IMR-90 (cell line): ENCODE measurements at regions not wholly inside any gene's neighbourhood (a gene's known extent, or its start where the extent isn't known, plus 50 kb on each side); places are given as distances from the start of the nearest gene placed in this dataset.

Experiments
- ATAC-seq: fragments of 200-7000 bp; cut with Tn5 transposase; 2 replicates; pipeline ENCODE4 v1.9.1; 2020; ENCODE audit warnings: low read depth, mild to moderate bottlenecking, moderate library complexity
- BruUV-seq: library from RNA; stranded (reverse); fragments of 400-500 nt; replicated peaks from 2 replicates; lab custom pipeline; 2021; lab: Mats Ljungman, UMichigan
- CTCF ChIA-PET: fragments of 300-600 bp; formaldehyde crosslinking; extraction: SDS; loops from one replicate; lab custom pipeline; 2021; ENCODE audit warnings: antibody characterized with exemption; lab: Yijun Ruan, JAX
- POLR2A ChIA-PET: fragments of 300-600 bp; sonication (Branson Sonifier 250); formaldehyde crosslinking; loops from one replicate; lab custom pipeline; 2022; ENCODE audit warnings: antibody characterized with exemption; ENCODE audit not compliant: unreplicated experiment; lab: Charles Lee
- DNase-seq: peaks from one replicate; pipeline ENCODE4 v3.0.0; 2013
- H2AFZ ChIP-seq: replicated peaks from 2 replicates; pipeline ENCODE3; 2013; ENCODE audit warnings: low read length, mild to moderate bottlenecking; ENCODE audit not compliant: poor library complexity
- H2AK5ac ChIP-seq: 2 replicates; pipeline ENCODE4 v1.6.1; 2013; ENCODE audit warnings: low read depth, low read length, inconsistent platforms
- H2AK9ac ChIP-seq: replicated peaks from 2 replicates; pipeline ENCODE3; 2013; ENCODE audit warnings: mild to moderate bottlenecking, low read depth, low read length, moderate library complexity; ENCODE audit not compliant: poor library complexity
- H2BK120ac ChIP-seq: 2 replicates; pipeline ENCODE4 v1.6.1; 2013; ENCODE audit warnings: low read depth, low read length, inconsistent platforms
- H2BK15ac ChIP-seq: 3 replicates; pipeline ENCODE4 v1.6.1; 2013; ENCODE audit warnings: low read depth, low read length, inconsistent platforms
- H2BK20ac ChIP-seq: 2 replicates; pipeline ENCODE4 v1.6.1; 2013; ENCODE audit warnings: low read depth, mild to moderate bottlenecking, inconsistent platforms, low read length, moderate library complexity
- H2BK5ac ChIP-seq: 2 replicates; pipeline ENCODE4 v1.6.1; 2013; ENCODE audit warnings: mild to moderate bottlenecking, low read depth, low read length, inconsistent platforms; ENCODE audit not compliant: poor library complexity, severe bottlenecking
- H3K14ac ChIP-seq: replicated peaks from 2 replicates; pipeline ENCODE4 v1.6.1; 2013; ENCODE audit warnings: low read depth, low read length, inconsistent platforms
- H3K18ac ChIP-seq: 2 replicates; pipeline ENCODE4 v1.6.1; 2013; ENCODE audit warnings: low read depth, low read length, control low read depth
- H3K23ac ChIP-seq: 2 replicates; pipeline ENCODE4 v1.6.1; 2013; ENCODE audit warnings: low read depth, low read length, inconsistent platforms
- H3K27ac ChIP-seq: 2 replicates; pipeline ENCODE4 v1.5.1; 2013; ENCODE audit warnings: mild to moderate bottlenecking, control low read depth, low read length; ENCODE audit not compliant: insufficient read depth
- H3K27me3 ChIP-seq: 2 replicates; pipeline ENCODE4 v1.6.1; 2013; ENCODE audit warnings: low read length; ENCODE audit not compliant: control insufficient read depth, insufficient read depth
- H3K36me3 ChIP-seq: 2 replicates; pipeline ENCODE4 v1.6.1; 2013; ENCODE audit warnings: low read length, mixed read lengths; ENCODE audit not compliant: control insufficient read depth, insufficient read depth
- H3K4ac ChIP-seq: 2 replicates; pipeline ENCODE4 v1.6.1; 2013; ENCODE audit warnings: low read depth, low read length, inconsistent platforms
- H3K4me1 ChIP-seq: 2 replicates; pipeline ENCODE4 v1.6.1; 2013; ENCODE audit warnings: low read length, mixed read lengths; ENCODE audit not compliant: control insufficient read depth, insufficient read depth
- H3K4me2 ChIP-seq: 2 replicates; pipeline ENCODE4 v1.6.1; 2013; ENCODE audit warnings: low read depth, mild to moderate bottlenecking, control low read depth, low read length, moderate library complexity
- H3K4me3 ChIP-seq: 2 replicates; pipeline ENCODE4 v1.5.1; 2013; ENCODE audit warnings: low read depth, mild to moderate bottlenecking, control low read depth, low read length, moderate library complexity; ENCODE audit not compliant: insufficient read depth
- H3K56ac ChIP-seq: 2 replicates; pipeline ENCODE4 v1.6.1; 2013; ENCODE audit warnings: low read length, inconsistent platforms; ENCODE audit not compliant: insufficient read depth; ENCODE audit errors: extremely low read depth
- H3K79me1 ChIP-seq, 2 experiments: 2 replicates each; pipeline ENCODE4 v1.6.1; 2013; ENCODE audit warnings: low read length in 2 of 2, inconsistent platforms in 1 of 2, low read depth in 1 of 2
- H3K9ac ChIP-seq: 2 replicates; pipeline ENCODE4 v1.6.1; 2013; ENCODE audit warnings: low read depth, low read length, control low read depth
- H3K9me1 ChIP-seq: 2 replicates; pipeline ENCODE4 v1.6.1; 2013; ENCODE audit warnings: low read length, inconsistent platforms; ENCODE audit not compliant: insufficient read depth
- H3K9me3 ChIP-seq: 2 replicates; pipeline ENCODE4 v1.6.1; 2013; ENCODE audit warnings: low read length; ENCODE audit not compliant: control insufficient read depth, insufficient read depth
- H4K20me1 ChIP-seq: 2 replicates; pipeline ENCODE4 v1.6.1; 2013; ENCODE audit warnings: low read length, inconsistent platforms; ENCODE audit not compliant: insufficient read depth
- H4K5ac ChIP-seq: 2 replicates; pipeline ENCODE4 v1.6.1; 2013; ENCODE audit warnings: mild to moderate bottlenecking, low read depth, low read length, control low read depth
- H4K8ac ChIP-seq, 2 experiments: 2 replicates each; pipeline ENCODE4 v1.6.1; 2013; ENCODE audit warnings: low read depth in 2 of 2, low read length in 2 of 2, control low read depth in 1 of 2, inconsistent platforms in 1 of 2
- H4K91ac ChIP-seq: 2 replicates; pipeline ENCODE4 v1.6.1; 2013; ENCODE audit warnings: low read depth, low read length, inconsistent platforms; ENCODE audit not compliant: insufficient read depth
- BHLHE40 ChIP-seq: fragments of 150-350 bp; IDR thresholded peaks from 2 replicates; pipeline ENCODE4 v1.6.1; 2016; ENCODE audit warnings: mild to moderate bottlenecking, low read depth, low read length
- CEBPB ChIP-seq: IDR thresholded peaks from 2 replicates; pipeline ENCODE4 v1.6.1; 2012; ENCODE audit warnings: low read depth, low read length, improper control_type of control experiment
- CHD1 ChIP-seq: IDR thresholded peaks from 2 replicates; pipeline ENCODE4 v1.6.1; 2012; ENCODE audit warnings: low read depth, low read length, improper control_type of control experiment
- CTCF ChIP-seq: conservative IDR thresholded peaks from 2 replicates; pipeline ENCODE4 v1.5.1; 2012; ENCODE audit warnings: mild to moderate bottlenecking, low read depth, low read length, improper control_type of control experiment
- ELK1 ChIP-seq: fragments of 150-350 bp; IDR thresholded peaks from 2 replicates; pipeline ENCODE4 v1.6.1; 2016; ENCODE audit warnings: low read depth, mild to moderate bottlenecking, low read length, moderate library complexity, borderline replicate concordance
- FOS ChIP-seq: fragments of 150-350 bp; IDR thresholded peaks from 2 replicates; pipeline ENCODE4 v1.6.1; 2016; ENCODE audit warnings: low read depth, low read length
- MAFK ChIP-seq: IDR thresholded peaks from 2 replicates; pipeline ENCODE4 v1.6.1; 2012; ENCODE audit warnings: low read depth, low read length, improper control_type of control experiment
- MAZ ChIP-seq: IDR thresholded peaks from 2 replicates; pipeline ENCODE4 v1.6.1; 2012; ENCODE audit warnings: low read depth, mild to moderate bottlenecking, low read length, improper control_type of control experiment, moderate library complexity, borderline replicate concordance
- MXI1 ChIP-seq: IDR thresholded peaks from 2 replicates; pipeline ENCODE4 v1.6.1; 2012; ENCODE audit warnings: low read depth, mild to moderate bottlenecking, low read length, moderate library complexity, borderline replicate concordance
- NFE2L2 ChIP-seq: fragments of 150-350 bp; IDR thresholded peaks from 2 replicates; pipeline ENCODE4 v1.6.1; 2016; ENCODE audit warnings: low read depth, mild to moderate bottlenecking, low read length
- POLR2A ChIP-seq: IDR thresholded peaks from 2 replicates; pipeline ENCODE4 v1.6.1; 2012; ENCODE audit warnings: mild to moderate bottlenecking, low read depth, low read length
- RAD21 ChIP-seq: IDR thresholded peaks from 2 replicates; pipeline ENCODE4 v1.6.1; 2012; ENCODE audit warnings: low read length, improper control_type of control experiment
- RCOR1 ChIP-seq: IDR thresholded peaks from 2 replicates; pipeline ENCODE4 v1.6.1; 2012; ENCODE audit warnings: mild to moderate bottlenecking, low read length, improper control_type of control experiment; ENCODE audit not compliant: insufficient replicate concordance
- RFX5 ChIP-seq: IDR thresholded peaks from 2 replicates; pipeline ENCODE4 v1.8.0; 2012; ENCODE audit warnings: low read depth, mild to moderate bottlenecking, low read length, moderate library complexity
- SMC3 ChIP-seq: fragments of 150-350 bp; IDR thresholded peaks from 2 replicates; pipeline ENCODE4 v1.6.1; 2016; ENCODE audit warnings: low read depth, mild to moderate bottlenecking, antibody characterized with exemption, low read length, moderate library complexity
- USF2 ChIP-seq: fragments of 150-350 bp; IDR thresholded peaks from 2 replicates; pipeline ENCODE4 v1.6.1; 2017; ENCODE audit warnings: mild to moderate bottlenecking, antibody characterized with exemption, low read length, low read depth
- WGBS, 2 experiments: methylation state at CpG; one replicate each; pipeline versions ENCODE4 v1.1.5 to v1.1.7; 2013; ENCODE audit warnings: missing lambda C conversion rate in 2 of 2; ENCODE audit not compliant: insufficient read length in 1 of 2; ENCODE audit errors: extremely low coverage in 2 of 2; 5-methylcytosine and 5-hydroxymethylcytosine counted together
- dilution Hi-C: fragments of 300-500 bp; cut with HindIII; formaldehyde crosslinking; loops from one replicate; pipeline ENCODE4 v1.14.3; 2018; ENCODE audit warnings: low sequenced_read_pairs; ENCODE audit not compliant: unreplicated experiment
- in situ Hi-C: fragments of 300-500 bp; cut with MboI; formaldehyde crosslinking; loops from 3 replicates; pipeline ENCODE4 v1.14.3; 2019; ENCODE audit warnings: low sequenced_read_pairs, inconsistent platforms, mixed read lengths
- intact Hi-C: fragments of 100-400 bp; cut with micrococcal nuclease; formaldehyde crosslinking; loops from 2 replicates; pipeline ENCODE4 v1.10.0; 2022

- Histone ChIP-seq H3K23ac (no peak overlapping the region), H3K4me3 (no peak overlapping the region), H2AFZ (no peak overlapping the region), H2BK20ac (no peak overlapping the region), H2BK15ac (no peak overlapping the region), H3K14ac (no peak overlapping the region), H3K9ac (no peak overlapping the region), H3K27ac (no peak overlapping the region), H3K27me3 (no peaks in the 10 kb centered on the region), H2BK5ac (no peak overlapping the region), H3K4me2 (no peak overlapping the region), H3K18ac (no peak overlapping the region), H3K9me1 (peaks cover 4% of the 10 kb centered on the region), H4K8ac (no peak overlapping the region), H3K4ac (no peak overlapping the region), H3K4me1 (no peaks in the 10 kb centered on the region; the same call in 1 of the 2 replicates), H4K20me1 (no peaks in the 10 kb centered on the region), H2AK9ac (no peak overlapping the region), H3K56ac (no peak overlapping the region), H3K9me3 (no peaks in the 10 kb centered on the region), H4K5ac (no peak overlapping the region), H3K36me3 (peaks cover 14% of the 10 kb centered on the region), H2BK120ac (no peak overlapping the region), H2AK5ac (no peak overlapping the region), H4K91ac (no peak overlapping the region), H3K79me1 (peaks cover 0 to under 1% of the 10 kb centered on the region in 2 experiments; a peak in 2 of 4 replicates)
- dilution Hi-C loops (no loop called here), intact Hi-C loops (no loop called here), in situ Hi-C loops (no loop called here)
- BruUV-seq, result no TSS peak
- POLR2A ChIA-PET, result no interaction called here
- no peak for ATAC-seq
- no CpG with 5 or more reads among the region's 3 CpGs for WGBS, 2 experiments
- no peak for DNase-seq
- TF ChIP-seq RAD21, result no peak
- no peak for TF ChIP-seq MXI1
- TF ChIP-seq MAFK, result no peak
- no peak for TF ChIP-seq NFE2L2
- TF ChIP-seq CEBPB, result no peak
- TF ChIP-seq FOS, result no peak
- no peak for TF ChIP-seq SMC3
- TF ChIP-seq MAZ, result no peak
- TF ChIP-seq RFX5, result no peak
- no peak for TF ChIP-seq RCOR1
- TF ChIP-seq BHLHE40, result no peak
- no peak for TF ChIP-seq ELK1
- no peak for TF ChIP-seq CHD1
- TF ChIP-seq POLR2A, result no peak
- TF ChIP-seq CTCF, result no peak
- no peak for TF ChIP-seq USF2
- CTCF ChIA-PET, result no interaction called here
These were observed 176.9 kb downstream of the UTRN start for GRCh38 chr6:144462058-144462457.
